Activated B cell treated with CpG ODN at 0.5 μM for 24 hours (primary cell): ENCODE measurements at regions not wholly inside any gene's neighbourhood (a gene's known extent, or its start where the extent isn't known, plus 50 kb on each side); places are given as distances from the start of the nearest gene placed in this dataset.
"Not testable (repeated sequence)": the region's sequence is repeated elsewhere in the genome, so short reads cannot be mapped to it uniquely, and the experiment has no call there.

Source experiments
- ATAC-seq: fragments of 200-7000 bp; cut with Tn5 transposase; one replicate; pipeline ENCODE4 v1.10.0; 2021; ENCODE audit warnings: low read depth, mild to moderate bottlenecking, moderate library complexity
- CTCF ChIA-PET: fragments of 350-600 bp; sonication (Branson Sonifier 250); formaldehyde crosslinking; loops from one replicate; lab custom pipeline; 2021; ENCODE audit warnings: antibody characterized with exemption; lab: Charles Lee
- POLR2A ChIA-PET: fragments of 350-600 bp; sonication (Branson Sonifier 250); formaldehyde crosslinking; loops from one replicate; lab custom pipeline; 2021; ENCODE audit warnings: antibody characterized with exemption; lab: Charles Lee
- DNase-seq: peaks from one replicate; pipeline ENCODE4 v3.0.0; 2022
- H3K27ac Mint-ChIP-seq: one replicate; pipeline ENCODE4 v1.8.0; 2020; ENCODE audit warnings: mixed read lengths
- H3K27me3 Mint-ChIP-seq: one replicate; pipeline ENCODE4 v1.8.0; 2021; ENCODE audit warnings: mixed read lengths
- H3K36me3 Mint-ChIP-seq: one replicate; pipeline ENCODE4 v1.8.0; 2021; ENCODE audit warnings: low read depth, mixed read lengths
- H3K4me1 Mint-ChIP-seq: one replicate; pipeline ENCODE4 v1.8.0; 2021; ENCODE audit warnings: mixed read lengths
- H3K4me3 Mint-ChIP-seq: one replicate; pipeline ENCODE4 v1.8.0; 2020; ENCODE audit warnings: mild to moderate bottlenecking, mixed read lengths
- H3K9me3 Mint-ChIP-seq: one replicate; pipeline ENCODE4 v1.8.0; 2020; ENCODE audit warnings: mixed read lengths
- intact Hi-C: fragments of 100-400 bp; cut with micrococcal nuclease; formaldehyde crosslinking; loops from one replicate; pipeline ENCODE4 v1.15.1; 2024
- TF ChIP-seq, protein P1 (sequence below): fragments of 200-600 bp; IDR thresholded peaks from one replicate; pipeline ENCODE4 v1.8.0; 2022; ENCODE audit warnings: antibody characterized with exemption, mild to moderate bottlenecking

DNA sequence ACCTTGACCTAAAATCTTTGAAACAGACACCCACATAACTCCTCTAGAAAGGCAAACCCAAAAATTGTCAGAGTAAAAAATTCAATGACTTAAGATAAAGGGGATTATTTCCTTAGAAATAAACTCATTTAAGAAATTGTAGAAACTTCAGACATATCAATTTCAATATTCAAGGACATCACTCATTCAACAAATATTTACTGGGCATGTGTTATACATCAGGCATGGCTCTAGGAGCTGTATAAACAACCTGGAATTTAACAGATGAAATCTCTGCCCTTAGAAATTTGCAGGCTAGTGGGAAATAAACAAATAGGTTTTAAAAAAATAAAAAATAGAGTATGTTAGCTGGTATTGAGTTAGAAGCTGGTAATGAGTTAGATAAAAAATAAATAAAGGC is 84.0 kb upstream of the LSM14A start:
- Mint-ChIP-seq H3K9me3 (peaks cover 5% of the 10 kb centered on the region), H3K4me3 (no peak overlapping the region), H3K27ac (no peak overlapping the region), H3K4me1 (no peaks in the 10 kb centered on the region), H3K27me3 (peaks cover 22% of the 10 kb centered on the region), H3K36me3 (no peaks in the 10 kb centered on the region)
- DNase-seq (no peak), ATAC-seq (no peak)
- TF ChIP-seq, protein P1, sequence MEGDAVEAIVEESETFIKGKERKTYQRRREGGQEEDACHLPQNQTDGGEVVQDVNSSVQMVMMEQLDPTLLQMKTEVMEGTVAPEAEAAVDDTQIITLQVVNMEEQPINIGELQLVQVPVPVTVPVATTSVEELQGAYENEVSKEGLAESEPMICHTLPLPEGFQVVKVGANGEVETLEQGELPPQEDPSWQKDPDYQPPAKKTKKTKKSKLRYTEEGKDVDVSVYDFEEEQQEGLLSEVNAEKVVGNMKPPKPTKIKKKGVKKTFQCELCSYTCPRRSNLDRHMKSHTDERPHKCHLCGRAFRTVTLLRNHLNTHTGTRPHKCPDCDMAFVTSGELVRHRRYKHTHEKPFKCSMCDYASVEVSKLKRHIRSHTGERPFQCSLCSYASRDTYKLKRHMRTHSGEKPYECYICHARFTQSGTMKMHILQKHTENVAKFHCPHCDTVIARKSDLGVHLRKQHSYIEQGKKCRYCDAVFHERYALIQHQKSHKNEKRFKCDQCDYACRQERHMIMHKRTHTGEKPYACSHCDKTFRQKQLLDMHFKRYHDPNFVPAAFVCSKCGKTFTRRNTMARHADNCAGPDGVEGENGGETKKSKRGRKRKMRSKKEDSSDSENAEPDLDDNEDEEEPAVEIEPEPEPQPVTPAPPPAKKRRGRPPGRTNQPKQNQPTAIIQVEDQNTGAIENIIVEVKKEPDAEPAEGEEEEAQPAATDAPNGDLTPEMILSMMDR, result no peak
- POLR2A ChIA-PET, result no interaction called here
- intact Hi-C loops, result no loop called here
- CTCF ChIA-PET, result no interaction called here

DNA sequence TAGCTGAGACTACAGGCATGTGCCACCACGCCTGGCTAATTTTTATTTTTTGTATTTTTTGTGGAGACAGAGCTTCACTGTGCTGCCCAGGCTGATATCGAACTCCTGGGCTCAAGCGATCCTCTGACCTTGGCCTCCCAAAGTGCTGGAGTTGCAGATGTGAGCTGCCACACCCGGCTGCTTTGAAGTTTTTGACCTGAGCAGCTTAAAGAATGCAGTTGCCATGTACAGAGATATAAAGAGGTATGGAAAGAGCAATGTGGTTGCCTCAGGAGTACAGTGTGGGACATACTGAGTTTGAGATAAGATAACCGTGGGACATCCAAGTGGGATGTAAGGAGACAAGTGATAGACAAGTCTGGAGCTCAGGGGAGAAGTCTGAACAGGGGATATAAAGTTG is 82.7 kb upstream of the LSM14A start:
- TF ChIP-seq, protein P1, result no peak
- ChIA-PET CTCF (no interaction called here), POLR2A (no interaction called here)
- no peaks in the 10 kb centered on the region for H3K36me3 Mint-ChIP-seq
- no peak overlapping the region for H3K27ac Mint-ChIP-seq
- peaks cover 5% of the 10 kb centered on the region for H3K9me3 Mint-ChIP-seq
- intact Hi-C loops, result no loop called here
- H3K27me3 Mint-ChIP-seq, result peaks cover 20% of the 10 kb centered on the region
- ATAC-seq, result no peak
- H3K4me1 Mint-ChIP-seq, result no peaks in the 10 kb centered on the region
- no peak for DNase-seq
- H3K4me3 Mint-ChIP-seq, result no peak overlapping the region

DNA sequence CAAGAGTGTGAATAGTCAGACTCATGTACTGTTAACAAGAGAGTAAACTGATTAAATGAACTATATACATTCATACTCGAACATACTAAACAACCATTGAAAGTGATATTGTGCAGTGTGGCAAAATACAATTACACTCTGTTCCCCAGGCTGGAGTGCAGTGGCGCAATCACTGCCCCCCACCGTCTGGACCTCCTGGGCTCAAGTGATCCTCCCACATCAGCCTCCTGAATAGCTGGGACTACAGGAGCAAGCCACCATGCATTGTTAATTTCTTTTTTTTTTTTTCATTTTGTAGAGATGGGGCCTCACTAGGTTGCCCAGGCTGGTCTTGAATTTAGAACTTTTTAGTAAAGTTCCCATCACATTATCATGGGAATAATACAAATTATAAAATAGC is 77.3 kb upstream of the LSM14A start:
- ATAC-seq, result no peak
- Mint-ChIP-seq H3K27ac (no peak overlapping the region), H3K4me3 (no peak overlapping the region), H3K27me3 (peaks cover 20% of the 10 kb centered on the region), H3K36me3 (no peaks in the 10 kb centered on the region), H3K9me3 (no peaks in the 10 kb centered on the region), H3K4me1 (no peaks in the 10 kb centered on the region)
- TF ChIP-seq, protein P1, result no peak
- DNase-seq, result no peak
- ChIA-PET CTCF (interaction anchor here (1.5 to 3.0 kb wide), 2 partner anchors 49 to 316 kb away, joined by 3 to 42 read pairs; no protein-coding TSS in a partner anchor), POLR2A (no interaction called here)
- intact Hi-C loops, result loop anchor here (10.0 kb wide), 1 partner anchor 660 kb away; no protein-coding TSS in a partner anchor

DNA sequence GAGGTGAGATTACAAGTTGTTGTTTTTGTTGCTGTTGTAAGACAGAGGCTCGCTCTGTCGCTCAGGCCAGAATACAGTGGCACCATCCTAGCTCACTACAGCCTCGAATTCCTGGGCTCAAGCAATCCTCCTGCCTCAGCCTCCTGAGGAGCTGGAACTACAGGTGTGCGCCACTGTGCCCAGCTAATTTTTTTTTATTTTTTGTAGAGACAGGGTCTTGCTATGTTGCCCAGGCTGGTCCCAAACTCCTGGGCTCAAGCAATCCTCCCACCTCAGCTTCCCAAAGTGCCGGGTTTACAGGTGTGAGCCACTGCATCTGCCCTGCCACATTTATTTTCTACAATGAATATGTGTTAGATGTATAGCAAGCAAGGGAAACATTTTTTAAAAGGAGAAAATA is 76.9 kb upstream of the LSM14A start:
- ATAC-seq, H3K9me3 Mint-ChIP-seq, H3K36me3 Mint-ChIP-seq, H3K27ac Mint-ChIP-seq, H3K4me3 Mint-ChIP-seq, H3K4me1 Mint-ChIP-seq, DNase-seq, POLR2A ChIA-PET: not testable (repeated sequence)
- peaks cover 19% of the 10 kb centered on the region for H3K27me3 Mint-ChIP-seq
- CTCF ChIA-PET, result interaction anchor here (0.7 to 3.0 kb wide), 8 partner anchors 12 to 665 kb away, joined by 3 to 42 read pairs (median 5); no protein-coding TSS in a partner anchor
- intact Hi-C loops, result loop anchor here (10.0 kb wide), 1 partner anchor 661 kb away; no protein-coding TSS in a partner anchor

DNA sequence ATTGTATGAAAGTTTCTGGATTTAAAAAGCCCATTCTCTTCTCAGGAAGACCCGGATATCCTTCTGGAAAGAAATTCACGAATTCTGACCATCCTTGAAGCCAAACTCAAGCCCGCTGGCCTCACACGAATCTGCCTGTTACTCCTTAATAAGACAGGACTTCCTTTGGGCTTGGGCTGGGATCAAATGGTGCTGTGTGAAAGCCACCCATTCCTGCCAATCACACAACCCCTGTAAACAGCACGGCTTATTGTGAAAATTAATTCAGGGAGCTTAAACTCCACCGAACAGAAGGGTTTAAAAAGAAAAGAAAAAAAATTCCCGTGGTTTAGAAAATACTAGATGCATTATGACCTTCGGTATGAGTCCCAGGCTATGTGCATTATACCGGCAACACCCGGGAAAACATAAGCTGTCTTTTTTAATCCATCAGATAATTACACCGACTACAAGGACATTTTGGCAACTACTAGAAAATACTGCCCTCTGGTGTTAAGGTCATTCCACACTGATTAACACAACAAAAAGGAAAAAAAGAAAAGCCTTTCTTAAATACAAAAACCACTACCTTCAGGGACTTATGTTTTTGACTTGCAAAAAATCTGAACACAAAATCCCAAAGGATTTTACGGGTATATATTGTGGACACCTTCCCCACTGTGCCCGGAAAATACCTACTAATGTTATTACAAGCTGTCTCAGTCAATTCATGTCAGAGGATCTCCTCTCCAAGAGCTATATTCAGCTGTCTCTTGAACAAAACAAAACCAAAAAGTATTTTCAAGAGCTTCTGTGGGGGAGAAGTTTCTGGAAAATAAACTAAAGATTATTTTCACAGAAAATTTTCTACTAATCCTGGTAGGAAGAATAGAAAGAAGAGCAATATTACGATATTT is 76.0 kb upstream of the LSM14A start:
- no peak for DNase-seq
- no peak for ATAC-seq
- intact Hi-C loops, result loop anchor here (1.0 to 10.0 kb wide), 3 partner anchors 301 to 661 kb away; no protein-coding TSS in a partner anchor
- CTCF ChIA-PET, result interaction anchor here (0.7 to 3.0 kb wide), 13 partner anchors 9 to 666 kb away, joined by 3 to 42 read pairs (median 5); no protein-coding TSS in a partner anchor
- Mint-ChIP-seq H3K27me3 (peaks cover 17% of the 10 kb centered on the region), H3K4me1 (no peaks in the 10 kb centered on the region), H3K4me3 (no peak overlapping the region), H3K9me3 (no peaks in the 10 kb centered on the region), H3K36me3 (no peaks in the 10 kb centered on the region), H3K27ac (no peak overlapping the region)
- POLR2A ChIA-PET, result no interaction called here
- TF ChIP-seq, protein P1, result peak; percentile 16
